ENCODE measurements at regions not wholly inside any gene's neighbourhood (a gene's known extent, or its start where the extent isn't known, plus 50 kb on each side); places are given as distances from the start of the nearest gene placed in this dataset.

DNA sequence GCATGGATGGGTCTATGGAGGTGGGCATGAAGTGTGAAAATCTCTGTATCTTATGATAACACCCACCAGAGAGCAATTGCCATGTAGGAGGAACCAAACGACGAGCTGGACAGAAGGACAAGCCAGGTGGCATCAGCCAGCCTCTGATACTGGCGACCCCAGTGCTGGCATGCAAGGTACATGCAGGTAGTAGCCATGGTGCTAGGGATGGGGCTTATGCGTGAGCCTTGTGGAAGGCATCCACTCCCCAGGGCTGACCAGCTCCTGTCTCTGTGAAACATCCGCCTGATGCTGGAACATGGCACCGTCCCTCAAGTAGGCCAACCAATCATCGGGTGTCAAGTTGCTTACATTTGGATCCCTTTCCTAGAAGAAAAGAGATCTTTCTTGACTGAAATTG lies 412.9 kb downstream of the GADD45G start:
- no peak for DNase-seq (ENCODE audit: low read depth, low spot score)

DNA sequence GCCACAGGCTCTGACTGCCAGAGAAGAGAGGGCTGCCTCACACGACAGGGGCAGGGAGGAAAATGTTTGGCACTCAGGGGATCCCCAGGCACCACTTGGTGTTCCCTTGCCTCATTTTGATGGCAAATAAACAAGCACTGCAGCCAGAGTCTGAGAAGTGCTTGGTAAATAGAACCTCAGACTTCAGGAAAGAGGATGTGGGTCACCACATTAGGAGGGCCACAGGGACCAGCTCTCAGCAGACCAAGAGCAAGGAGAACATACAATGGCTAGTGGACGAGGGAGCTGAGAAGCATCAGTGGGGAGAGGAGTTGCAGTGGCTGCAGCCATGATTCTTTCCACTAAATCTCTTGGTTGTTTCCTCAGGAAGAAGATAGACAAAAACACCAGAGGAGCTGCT lies 413.9 kb downstream of the GADD45G start:
- DNase-seq (ENCODE audit: low read depth, low spot score) = no peak

DNA sequence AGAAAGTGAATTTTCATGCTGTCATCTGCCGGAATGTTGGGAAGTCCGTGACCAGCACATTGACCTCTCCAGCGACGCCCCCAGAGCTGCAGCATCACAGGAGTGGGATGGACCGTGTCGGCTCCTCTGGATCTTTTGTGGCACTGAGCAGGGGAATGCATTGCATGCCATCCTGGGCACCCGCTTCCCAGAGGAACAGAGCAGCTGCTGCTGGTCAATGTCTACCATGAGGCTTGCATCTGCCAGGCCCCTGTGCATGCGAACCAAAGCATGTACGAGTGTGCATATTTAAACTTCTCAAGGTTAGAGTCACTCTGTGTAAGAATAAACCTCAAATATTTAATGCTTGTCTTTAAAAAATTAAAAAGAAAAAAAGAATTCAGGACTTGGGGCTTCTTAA lies 414.8 kb downstream of the GADD45G start:
- no peak for DNase-seq (ENCODE audit: low read depth, low spot score)

DNA sequence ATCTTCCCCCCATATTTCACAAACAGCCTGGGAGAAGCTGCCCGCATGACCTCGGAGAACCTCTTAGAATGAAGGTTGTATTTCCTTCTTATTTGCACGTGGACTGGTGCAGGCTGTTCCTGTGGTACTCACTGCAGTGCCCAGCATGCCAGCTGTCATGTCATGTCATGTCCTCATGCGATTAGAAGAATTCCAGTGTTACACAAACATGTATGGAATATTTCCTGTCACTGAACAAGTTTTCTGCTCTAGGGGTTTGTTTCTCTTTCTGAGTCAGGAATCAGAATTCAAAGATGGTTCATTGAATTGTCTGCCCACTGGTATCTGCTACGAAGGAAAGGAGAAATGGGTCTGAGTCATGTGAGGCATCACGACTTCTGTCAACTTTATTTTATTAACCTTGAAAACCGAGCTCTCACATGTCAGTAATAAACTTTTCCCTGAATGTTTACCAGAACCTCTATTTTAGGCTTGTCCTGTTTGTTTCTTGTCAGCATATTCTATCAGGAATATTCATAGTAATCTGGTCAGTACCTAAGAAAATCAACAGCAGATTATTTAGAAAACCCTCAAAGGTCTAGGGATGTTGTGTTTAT lies 415.6 kb downstream of the GADD45G start:
- DNase-seq (ENCODE audit: low read depth, low spot score) = no peak

DNA sequence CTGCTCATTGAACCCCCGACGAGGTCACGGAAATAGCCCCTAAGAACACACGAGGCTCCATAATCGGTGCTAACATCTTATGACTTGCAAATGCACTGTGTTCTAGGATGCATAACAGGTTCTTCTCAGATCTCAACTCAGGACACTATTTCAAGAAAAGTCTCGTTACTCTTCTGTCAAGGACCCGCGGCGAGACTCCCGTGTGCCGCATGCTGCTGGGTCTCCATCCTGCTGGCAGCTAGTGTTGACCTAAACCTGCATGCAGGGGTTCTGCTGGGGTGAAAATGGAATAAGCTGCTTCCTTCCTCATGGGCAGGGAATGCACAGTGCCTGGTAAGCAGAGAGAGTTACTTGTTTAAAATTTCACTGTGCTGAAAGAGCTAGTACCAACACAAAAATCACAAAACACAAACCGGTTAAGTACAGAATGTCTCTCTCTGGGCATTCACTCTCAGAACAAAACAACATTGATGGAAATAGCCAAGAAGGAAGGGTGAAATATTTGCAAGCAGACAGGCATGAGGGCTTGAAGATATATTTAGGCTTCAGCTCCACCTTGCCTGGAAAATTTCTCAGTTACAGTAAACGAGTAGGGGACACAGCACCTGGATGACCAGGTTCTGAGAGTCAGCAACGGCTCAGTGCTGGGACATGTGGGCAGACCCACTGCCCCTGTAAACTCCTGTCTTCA lies 416.5 kb downstream of the GADD45G start:
- DNase-seq (ENCODE audit: low read depth, low spot score) = no peak

DNA sequence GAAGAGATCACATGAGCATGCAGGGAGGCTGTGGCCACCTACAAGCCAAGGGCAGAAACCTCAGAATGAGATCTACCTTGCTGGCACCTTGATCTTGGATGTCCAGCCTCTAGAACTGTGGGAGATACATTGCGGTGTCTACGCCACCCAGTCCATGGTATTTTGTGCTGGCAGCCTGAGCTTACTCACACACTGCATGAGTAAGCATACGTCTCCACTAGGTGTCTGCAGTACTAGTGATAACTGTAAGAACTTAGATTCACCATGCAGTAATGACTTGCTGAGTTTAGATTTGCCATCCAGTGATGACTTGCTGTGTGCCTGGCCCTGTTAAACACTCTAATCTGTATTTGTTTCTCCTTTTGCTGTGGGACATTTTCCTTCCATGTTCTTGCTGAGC lies 417.7 kb downstream of the GADD45G start:
- DNase-seq (ENCODE audit: low read depth, low spot score) = no peak

DNA sequence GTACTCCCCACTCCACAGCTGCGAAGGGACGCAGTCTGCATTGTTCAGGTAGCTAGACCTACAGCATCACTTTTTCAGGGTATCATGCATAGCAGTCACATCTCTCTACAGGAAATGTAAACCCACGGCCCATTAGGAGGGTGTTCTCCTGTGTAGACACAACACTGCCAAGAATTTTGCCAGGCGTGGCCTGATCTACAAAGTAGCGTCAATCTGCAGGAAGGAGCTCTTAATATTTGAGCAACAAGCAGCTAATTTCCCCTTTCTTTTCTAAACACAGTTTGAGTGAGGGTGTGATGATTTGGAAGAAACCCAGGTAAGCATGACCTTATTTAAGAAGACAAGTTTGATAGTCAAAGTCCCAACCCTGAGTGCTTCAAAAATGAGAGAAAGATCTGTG lies 419.0 kb downstream of the GADD45G start:
- no peak for DNase-seq (ENCODE audit: low read depth, low spot score)

DNA sequence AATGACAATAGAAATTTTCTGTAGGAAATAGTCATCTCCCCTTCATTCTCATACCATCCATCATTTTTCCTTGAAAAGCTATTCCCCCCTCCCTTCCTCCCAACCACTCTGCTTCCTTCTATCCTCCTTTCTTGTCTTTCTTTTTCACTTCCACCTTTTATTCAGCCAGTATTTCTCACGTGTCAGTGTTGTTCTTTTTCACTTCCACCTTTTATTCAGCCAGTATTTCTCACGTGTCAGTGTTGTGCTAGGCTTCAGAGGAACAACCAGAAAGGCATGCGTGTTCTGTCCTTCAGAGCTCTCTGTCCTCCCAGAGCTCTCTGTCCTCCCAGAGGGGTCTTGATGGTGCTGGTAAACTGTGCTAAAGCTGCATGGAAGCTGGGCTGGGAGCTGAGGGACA lies 419.6 kb downstream of the GADD45G start:
- DNase-seq (ENCODE audit: low read depth, low spot score) = no peak

DNA sequence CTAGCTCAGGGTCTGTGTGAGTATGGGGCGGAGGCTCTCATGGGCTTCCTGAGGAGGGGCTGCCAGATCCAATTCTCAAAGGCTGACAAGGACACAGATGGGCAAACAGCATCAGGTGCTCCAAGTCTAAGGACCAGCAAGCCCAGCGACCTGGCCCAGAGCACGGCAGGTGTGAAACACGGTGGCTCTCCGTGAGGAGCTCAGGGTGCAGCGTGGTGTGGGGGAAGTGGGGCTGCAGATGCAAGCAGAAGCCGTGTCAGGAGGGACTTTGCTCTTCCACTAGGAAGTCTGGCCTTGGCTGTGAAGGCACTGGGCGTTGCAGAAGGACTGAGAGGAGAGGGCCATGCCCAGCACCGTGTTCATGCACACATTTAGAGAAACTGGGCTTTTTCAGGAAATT lies 420.0 kb downstream of the GADD45G start:
- DNase-seq (ENCODE audit: low read depth, low spot score) = no peak

DNA sequence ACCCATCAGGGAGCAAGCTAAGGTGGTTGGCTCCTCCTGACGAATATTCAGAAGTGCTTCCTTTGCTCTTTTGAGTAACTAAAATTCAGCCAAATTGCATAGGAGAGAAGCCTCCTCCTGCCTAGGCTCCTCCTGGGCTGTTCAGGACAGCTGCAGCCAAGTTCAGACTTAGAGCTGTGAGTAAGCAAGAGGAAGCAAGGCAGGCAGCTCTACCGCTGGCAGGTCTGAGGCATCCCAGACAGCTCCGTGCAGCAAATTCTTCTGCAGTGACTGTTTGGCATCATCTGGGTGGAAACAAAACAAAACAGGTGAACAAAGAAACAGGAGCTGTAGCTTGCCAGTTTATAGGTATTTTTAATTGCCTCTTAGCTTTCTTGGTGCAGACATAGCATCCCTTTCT lies 421.0 kb downstream of the GADD45G start:
- no peak for DNase-seq (ENCODE audit: low read depth, low spot score)

DNA sequence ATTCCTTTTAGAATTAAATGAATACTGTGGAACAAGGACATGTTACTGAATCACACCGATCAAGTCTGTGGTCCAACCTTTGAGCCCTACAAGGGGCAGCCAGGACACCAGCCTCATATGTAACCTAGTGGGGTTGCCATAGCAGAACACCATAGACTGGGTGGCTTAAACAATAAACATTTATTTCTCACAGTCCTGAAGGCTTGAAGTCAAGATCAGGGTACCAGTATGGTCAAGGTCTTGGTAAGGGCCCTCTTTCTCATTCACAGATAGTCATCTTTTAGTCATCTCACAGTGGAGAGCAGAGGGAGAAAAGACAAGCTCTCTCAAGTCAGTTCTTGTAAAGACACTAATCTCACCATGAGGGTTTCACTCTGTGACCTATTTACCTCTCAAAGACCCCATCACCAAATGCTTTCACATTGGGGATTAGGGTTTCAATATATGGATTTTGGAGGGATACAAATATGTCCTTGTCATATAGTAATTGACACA lies 422.5 kb downstream of the GADD45G start:
- DNase-seq (ENCODE audit: low read depth, low spot score) = no peak

DNA sequence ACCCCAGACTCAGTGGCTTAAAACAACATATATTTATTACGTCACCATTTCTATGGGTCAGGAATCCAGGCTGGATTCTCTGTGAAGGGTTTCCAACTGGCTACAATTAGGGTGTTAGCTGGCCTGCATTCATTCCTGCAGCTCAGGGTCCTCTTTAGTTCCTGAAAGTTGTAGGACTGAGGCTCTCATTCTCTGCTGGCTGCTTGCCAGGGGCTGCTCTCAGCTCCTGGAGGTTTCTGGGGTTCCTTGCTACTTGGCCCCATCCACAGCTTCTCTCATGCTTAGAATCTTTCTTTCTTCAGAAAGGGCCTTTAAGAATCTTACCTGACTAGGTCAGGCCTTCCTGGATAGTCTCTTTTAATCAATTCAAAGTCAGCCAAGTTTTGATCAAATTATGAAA lies 424.6 kb downstream of the GADD45G start:
- DNase-seq (ENCODE audit: low read depth, low spot score) = no peak

DNA sequence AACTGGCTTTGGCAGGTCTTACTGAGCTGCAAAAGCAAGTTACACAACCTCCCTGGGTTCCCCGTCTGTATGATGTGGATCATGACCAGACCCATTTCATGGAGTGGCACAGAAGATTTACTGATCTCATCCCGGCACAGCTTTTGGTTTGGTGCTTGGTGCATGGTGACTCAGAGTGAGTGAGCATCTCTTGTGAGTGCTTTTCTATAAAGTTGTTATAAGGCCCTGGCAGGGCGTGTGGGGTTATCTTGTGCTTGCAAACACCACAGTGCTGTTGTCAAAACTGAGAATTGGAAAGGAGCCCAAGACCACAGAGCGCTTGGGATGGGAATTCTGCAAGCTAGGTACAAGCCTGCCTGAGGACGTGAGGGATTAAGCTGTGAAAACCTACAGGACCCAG lies 425.2 kb downstream of the GADD45G start:
- DNase-seq (ENCODE audit: low read depth, low spot score) = no peak

DNA sequence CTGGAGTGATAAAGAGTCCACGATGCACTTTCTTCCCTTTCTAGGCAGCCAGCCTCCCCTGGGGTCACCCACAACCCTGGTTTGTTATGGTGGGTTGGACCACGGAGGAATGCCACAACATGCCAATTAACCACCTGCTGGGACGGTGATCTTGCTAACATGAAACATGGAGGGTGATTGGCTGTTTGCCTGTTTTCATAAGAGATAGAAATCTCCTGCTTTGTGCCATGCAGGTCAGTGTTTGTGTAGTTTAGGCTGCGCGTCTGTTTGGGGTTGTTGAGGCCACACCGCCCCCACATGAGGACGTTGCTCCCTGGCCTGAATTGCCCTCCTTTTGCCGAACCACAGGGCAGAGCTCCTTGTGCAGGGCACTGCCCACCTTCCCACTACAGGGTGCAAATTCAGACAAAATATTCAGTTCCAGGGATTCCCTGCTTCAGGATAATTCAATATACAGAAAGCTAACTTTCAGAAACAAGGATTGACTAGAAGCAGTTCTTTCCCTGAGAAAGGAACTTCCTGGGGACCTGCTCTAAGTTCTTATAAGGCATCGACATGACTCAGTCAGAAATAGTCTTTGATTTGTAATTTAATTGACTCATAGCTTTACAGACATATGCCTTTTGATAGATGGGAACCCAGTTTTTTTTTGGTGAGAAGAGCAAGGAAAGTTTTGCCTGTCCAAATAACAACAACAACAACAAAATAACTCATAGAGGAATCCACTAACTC lies 427.6 kb downstream of the GADD45G start:
- no peak for DNase-seq (ENCODE audit: low read depth, low spot score)

DNA sequence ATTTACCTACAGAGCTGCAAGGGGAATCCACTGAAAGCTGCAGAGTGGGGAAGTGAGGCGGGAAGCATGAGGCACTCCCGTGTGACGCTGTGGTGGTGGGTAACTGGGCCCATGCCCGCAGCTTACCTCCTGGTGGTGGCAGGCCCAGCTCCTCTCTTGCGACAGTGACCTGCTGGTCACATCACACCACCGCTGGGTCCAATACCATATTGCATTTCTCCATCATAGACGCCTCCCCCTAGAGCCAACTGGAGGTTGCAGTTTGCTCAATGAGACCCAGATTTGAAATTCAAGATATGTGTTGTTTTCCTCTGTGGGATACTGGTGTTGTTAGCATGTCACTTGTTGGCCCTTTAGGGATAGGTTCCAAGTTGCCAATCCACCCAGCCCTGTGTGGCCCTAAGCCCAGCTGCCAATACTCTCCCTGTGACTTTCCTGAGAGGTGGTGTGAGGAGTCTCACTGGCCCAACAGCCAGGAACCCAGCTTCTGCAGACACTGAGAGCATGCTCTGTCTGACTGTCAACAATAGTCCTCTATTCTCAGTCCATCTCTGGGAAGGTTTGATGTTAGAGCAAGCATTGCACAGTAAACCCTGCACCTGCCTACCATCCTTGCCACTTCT lies 428.3 kb downstream of the GADD45G start:
- no peak for DNase-seq (ENCODE audit: low read depth, low spot score)

DNA sequence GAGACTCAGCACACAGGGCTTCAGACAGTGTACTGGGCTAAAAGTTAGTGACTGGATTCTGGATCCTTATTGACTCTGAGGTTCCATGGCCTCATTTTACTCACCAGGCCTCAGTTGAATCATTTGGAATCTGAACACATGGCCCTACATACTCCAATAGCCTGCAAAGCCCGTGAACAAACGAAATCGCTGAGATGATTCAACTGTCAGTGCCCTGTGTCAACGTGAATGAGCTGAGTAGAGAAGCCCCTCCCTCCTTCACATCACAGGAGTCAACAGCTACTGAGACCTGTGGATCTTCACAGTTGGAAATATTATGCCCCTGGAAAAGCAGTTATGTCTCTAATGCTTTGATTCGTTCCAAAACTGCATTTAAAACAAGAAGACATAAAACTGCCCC lies 429.3 kb downstream of the GADD45G start:
- DNase-seq (ENCODE audit: low read depth, low spot score) = no peak

DNA sequence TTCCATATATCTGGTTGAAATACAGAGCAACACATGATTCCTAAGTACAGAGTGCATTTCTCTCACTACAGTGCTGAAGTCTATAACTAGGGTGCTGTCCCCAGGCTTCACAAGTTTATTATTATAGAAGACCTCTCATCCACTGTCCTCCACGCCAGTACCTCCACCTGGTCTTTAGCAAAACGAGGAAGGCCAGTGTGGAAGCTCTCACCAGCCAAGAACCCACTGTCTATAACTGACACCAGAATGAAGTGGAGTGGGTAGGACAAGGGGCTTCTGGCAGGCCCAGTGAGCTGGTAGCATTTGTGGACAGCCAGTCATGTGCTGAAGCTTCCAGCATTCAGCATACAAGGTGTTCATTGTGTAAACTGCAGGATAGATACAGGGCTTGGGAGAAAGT lies 430.7 kb downstream of the GADD45G start:
- no peak for DNase-seq (ENCODE audit: low read depth, low spot score)

DNA sequence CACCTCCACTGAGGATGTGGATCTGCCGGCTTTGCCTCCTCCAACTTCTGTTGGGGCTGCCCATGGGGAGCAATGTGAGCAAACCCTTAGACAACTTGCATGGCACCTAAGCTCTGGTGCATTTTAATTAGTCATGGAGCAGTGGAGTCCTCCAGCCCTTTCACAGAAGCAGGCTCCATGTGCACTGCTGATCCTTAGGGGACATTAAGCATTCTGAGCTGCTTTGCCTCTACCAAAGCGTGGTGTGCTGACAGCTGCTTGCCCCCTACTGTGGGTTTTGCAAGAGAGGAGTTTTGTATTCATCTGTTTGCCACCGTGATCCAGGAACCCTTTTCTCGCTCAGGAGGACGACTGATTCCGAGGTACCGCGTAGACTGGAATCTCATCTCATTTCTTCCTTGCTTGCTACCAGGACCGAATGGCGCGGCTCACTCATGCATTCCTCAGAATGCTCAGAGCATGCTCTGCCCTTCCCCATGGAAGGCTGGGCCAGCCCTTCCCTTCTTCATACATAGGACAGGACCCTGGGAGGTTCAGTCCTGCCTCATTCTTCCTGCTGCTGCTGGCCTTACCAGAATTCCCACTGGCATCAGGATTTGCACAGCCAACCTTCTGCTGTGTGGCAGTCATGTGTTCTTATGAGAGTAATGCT lies 432.5 kb downstream of the GADD45G start:
- no peak for DNase-seq (ENCODE audit: low read depth, low spot score)

DNA sequence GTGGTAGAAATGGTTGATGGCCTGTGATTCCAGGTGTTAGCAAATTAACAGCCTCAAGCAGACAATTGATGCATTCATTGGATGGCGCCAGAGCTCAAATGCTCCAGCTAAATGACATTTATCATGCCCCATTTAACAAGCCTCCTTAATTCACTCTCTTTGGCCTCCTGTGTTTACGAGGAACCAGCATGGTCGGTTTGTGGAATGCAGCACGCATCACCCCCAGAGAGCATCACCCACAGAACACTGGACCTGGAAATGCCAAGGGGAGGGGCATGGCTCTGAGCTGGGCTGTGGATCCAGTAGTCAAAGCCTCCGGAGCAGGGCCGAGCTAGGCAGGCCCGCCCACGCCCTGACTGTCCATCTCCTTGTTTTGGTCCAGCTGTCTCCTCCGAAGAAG lies 434.0 kb downstream of the GADD45G start:
- DNase-seq (ENCODE audit: low read depth, low spot score) = no peak

DNA sequence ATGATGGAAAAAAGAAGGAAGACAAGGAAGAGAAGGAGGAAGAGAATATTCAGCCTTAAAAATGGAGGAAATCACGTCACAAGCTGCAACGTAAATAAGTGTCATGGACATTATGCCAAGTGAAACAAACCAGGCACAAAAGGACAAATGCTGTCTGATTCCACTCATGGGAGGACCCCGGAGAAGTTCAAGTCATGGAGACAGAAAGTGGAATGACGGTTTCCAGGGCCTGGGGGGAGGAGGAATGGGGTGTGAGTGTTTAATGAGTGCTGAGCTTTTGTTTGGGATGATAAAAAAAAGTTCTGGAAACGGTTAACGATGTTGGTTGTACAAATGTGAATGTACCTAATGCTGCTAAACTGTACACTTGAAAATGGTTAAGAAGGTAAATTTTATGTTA lies 439.5 kb downstream of the GADD45G start:
- no peak for DNase-seq (ENCODE audit: low read depth, low spot score)

DNA sequence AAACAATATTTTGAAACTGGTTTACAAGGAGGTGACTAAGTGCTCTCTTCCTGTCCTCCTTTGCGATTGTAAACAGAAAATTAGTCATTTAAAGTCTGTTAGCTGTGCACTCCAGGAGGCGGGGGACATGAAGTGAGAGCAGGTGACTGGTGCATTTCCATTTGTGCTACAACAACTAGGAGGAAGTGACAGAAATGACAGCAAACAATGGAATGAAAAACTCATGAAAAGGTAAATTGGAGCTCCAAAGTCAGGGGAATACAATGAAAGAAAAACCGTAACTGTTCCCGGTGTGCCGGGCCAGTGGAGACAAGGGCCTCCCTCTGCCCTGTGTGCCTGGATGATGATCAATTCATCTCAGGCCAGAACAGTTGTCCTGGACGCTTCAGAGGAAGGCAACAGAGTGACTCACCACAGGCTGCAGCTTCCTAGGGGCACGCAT lies 439.9 kb downstream of the GADD45G start:
- no peak for DNase-seq (ENCODE audit: low read depth, low spot score)
